H1 (cell line): ENCODE measurements at regions not wholly inside any gene's neighbourhood (a gene's known extent, or its start where the extent isn't known, plus 50 kb on each side); places are given as distances from the start of the nearest gene placed in this dataset.

Experiments
- CBX5 ChIP-seq: fragments of 300-800, 300-1000 bp; sonication (generic); IDR thresholded peaks from 2 replicates; pipeline ENCODE4 v1.7.1; 2016; ENCODE audit warnings: antibody characterized with exemption, low read length, low read depth
- CEBPB ChIP-seq: IDR thresholded peaks from 2 replicates; pipeline ENCODE4 v1.6.1; 2012; ENCODE audit warnings: low read depth, low read length
- CTCF ChIP-seq, 3 experiments: IDR thresholded peaks; 1 replicate in 2 of 3; 2 replicates in 1 of 3; pipeline versions ENCODE4 v1.5.1 to v1.6.1; 2011; ENCODE audit warnings: low read length in 3 of 3, mild to moderate bottlenecking in 3 of 3, inconsistent platforms in 2 of 3, low read depth in 1 of 3, moderate library complexity in 1 of 3; ENCODE audit not compliant: insufficient read depth in 1 of 3; ENCODE audit errors: control extremely low read depth in 1 of 3
- HDAC6 ChIP-seq: IDR thresholded peaks from one replicate; pipeline ENCODE4 v1.7.1; 2012; ENCODE audit warnings: low read depth, mild to moderate bottlenecking, inconsistent platforms, low read length, moderate library complexity
- JUN ChIP-seq: IDR thresholded peaks from 2 replicates; pipeline ENCODE4 v1.6.1; 2011; ENCODE audit warnings: low read depth, mild to moderate bottlenecking, improper control_type of control experiment, low read length
- KDM5A ChIP-seq: fragments of 200-600 bp; IDR thresholded peaks from 2 replicates; pipeline ENCODE4 v1.7.1; 2012; ENCODE audit warnings: mild to moderate bottlenecking, low read length, inconsistent platforms, mixed read lengths
- MAX ChIP-seq: IDR thresholded peaks from 2 replicates; pipeline ENCODE4 v1.6.1; 2012; ENCODE audit warnings: inconsistent platforms
- POLR2AphosphoS5 ChIP-seq: IDR thresholded peaks from 2 replicates; pipeline ENCODE4 v1.6.1; 2011; ENCODE audit warnings: low read depth, low read length
- RFX5 ChIP-seq: IDR thresholded peaks from 2 replicates; pipeline ENCODE4 v1.6.1; 2011; ENCODE audit warnings: low read depth, low read length, improper control_type of control experiment, borderline replicate concordance
- RXRA ChIP-seq: IDR thresholded peaks from 2 replicates; pipeline ENCODE4 v1.6.1; 2011; ENCODE audit warnings: low read depth, mild to moderate bottlenecking, low read length, moderate library complexity; ENCODE audit not compliant: insufficient read depth
- SRF ChIP-seq: IDR thresholded peaks from 2 replicates; pipeline ENCODE4 v1.6.1; 2011; ENCODE audit warnings: mild to moderate bottlenecking, low read depth, low read length, moderate library complexity
- TAF1 ChIP-seq: IDR thresholded peaks from 2 replicates; pipeline ENCODE4 v1.6.1; 2011; ENCODE audit warnings: mild to moderate bottlenecking, low read depth, low read length
- TCF12 ChIP-seq: IDR thresholded peaks from 2 replicates; pipeline ENCODE4 v1.6.1; 2011; ENCODE audit warnings: low read depth, mild to moderate bottlenecking, low read length
- USF2 ChIP-seq: IDR thresholded peaks from 2 replicates; pipeline ENCODE4 v1.6.1; 2011; ENCODE audit warnings: low read length, improper control_type of control experiment

GRCh38 chr6:112785408-112785807 lies 438.3 kb downstream of the RFPL4B start:
- no peak for TF ChIP-seq USF2
- no peak for TF ChIP-seq POLR2AphosphoS5
- TF ChIP-seq HDAC6: no peak
- no peak for TF ChIP-seq TCF12
- TF ChIP-seq SRF: no peak
- TF ChIP-seq MAX: no peak
- no peak for TF ChIP-seq JUN
- TF ChIP-seq RFX5: no peak
- TF ChIP-seq CTCF (IDR thresholded peaks at IDR 0.05; ENCODE audit: control extremely low read depth in 1 of 3, insufficient read depth in 1 of 3, low read depth in 1 of 3, low read length in 3 of 3): no peak
- no peak for TF ChIP-seq CBX5
- TF ChIP-seq CEBPB: no peak
- no peak for TF ChIP-seq KDM5A
- no peak for TF ChIP-seq TAF1
- TF ChIP-seq RXRA: no peak
